Karpas-422 (cell line): ENCODE measurements at regions not wholly inside any gene's neighbourhood (a gene's known extent, or its start where the extent isn't known, plus 50 kb on each side); places are given as distances from the start of the nearest gene placed in this dataset.

Experiments used
- DNase-seq: peaks from one replicate; pipeline ENCODE4 v3.0.0-alpha.2; 2015
- H2AFZ ChIP-seq: fragments of 200-600 bp; sonication (generic); 2 replicates; pipeline ENCODE4 v1.6.1; 2014; ENCODE audit warnings: antibody characterized with exemption, low read length, mixed read lengths
- H3K27ac ChIP-seq: fragments of 200-600 bp; sonication (generic); 2 replicates; pipeline ENCODE4 v1.5.1; 2014; ENCODE audit warnings: mild to moderate bottlenecking, low read length, moderate library complexity
- H3K27me3 ChIP-seq: fragments of 200-600 bp; sonication (generic); 2 replicates; pipeline ENCODE4 v1.6.1; 2014; ENCODE audit warnings: low read length, mixed read lengths
- H3K36me3 ChIP-seq: fragments of 200-600 bp; sonication (generic); 2 replicates; pipeline ENCODE4 v1.6.1; 2014; ENCODE audit warnings: low read length, mixed read lengths; ENCODE audit not compliant: insufficient read depth
- H3K4me1 ChIP-seq: fragments of 200-600 bp; sonication (generic); 2 replicates; pipeline ENCODE4 v1.6.1; 2014; ENCODE audit warnings: mild to moderate bottlenecking, low read length, mixed read lengths
- H3K4me2 ChIP-seq: fragments of 200-600 bp; sonication (generic); 2 replicates; pipeline ENCODE4 v1.6.1; 2014; ENCODE audit warnings: low read length, low read depth, mild to moderate bottlenecking; ENCODE audit not compliant: poor library complexity, severe bottlenecking
- H3K4me3 ChIP-seq: fragments of 200-600 bp; sonication (generic); 2 replicates; pipeline ENCODE4 v1.5.1; 2014; ENCODE audit warnings: mild to moderate bottlenecking, antibody characterized with exemption, low read length, mixed read lengths
- H3K79me2 ChIP-seq: fragments of 200-600 bp; sonication (generic); 2 replicates; pipeline ENCODE4 v1.6.1; 2014; ENCODE audit warnings: mild to moderate bottlenecking, low read length, mixed read lengths
- H3K9ac ChIP-seq: fragments of 200-600 bp; sonication (generic); 2 replicates; pipeline ENCODE4 v1.6.0; 2014; ENCODE audit warnings: low read length
- H3K9me2 ChIP-seq: fragments of 200-600 bp; sonication (generic), shearing (Covaris generic); replicated peaks from 2 replicates; pipeline ENCODE4 v1.6.0; 2014; ENCODE audit warnings: mild to moderate bottlenecking, low read length, moderate library complexity; ENCODE audit not compliant: insufficient read depth
- H3K9me3 ChIP-seq: fragments of 300-700, 200-600 bp; sonication (generic); 2 replicates; pipeline ENCODE4 v1.6.1; 2014; ENCODE audit warnings: low read length, mixed read lengths
- H4K20me1 ChIP-seq: fragments of 200-600 bp; sonication (generic); 2 replicates; pipeline ENCODE4 v1.6.1; 2014; ENCODE audit warnings: mild to moderate bottlenecking, antibody characterized with exemption, low read length, low read depth; ENCODE audit not compliant: insufficient read depth

- Histone ChIP-seq H3K9me2 (no peaks in the 10 kb centered on the region), H3K79me2 (no peaks in the 10 kb centered on the region), H3K4me1 (no peaks in the 10 kb centered on the region), H3K4me3 (no peak overlapping the region), H4K20me1 (no peaks in the 10 kb centered on the region), H3K36me3 (no peaks in the 10 kb centered on the region), H3K27me3 (no peaks in the 10 kb centered on the region), H3K9ac (no peak overlapping the region), H3K4me2 (no peak overlapping the region), H2AFZ (no peak overlapping the region), H3K9me3 (peaks cover 22% of the 10 kb centered on the region; the same call in 1 of the 2 replicates), H3K27ac (no peak overlapping the region)
- no peak for DNase-seq
Measured at GRCh38 chr9:31248156-31248555, 1136.3 kb upstream of the ACO1 start.

- Histone ChIP-seq H3K36me3 (no peaks in the 10 kb centered on the region), H3K27ac (no peak overlapping the region), H3K9ac (no peak overlapping the region), H3K4me3 (no peak overlapping the region), H3K9me3 (peaks cover 23% of the 10 kb centered on the region), H2AFZ (no peak overlapping the region), H3K9me2 (no peaks in the 10 kb centered on the region), H3K27me3 (no peaks in the 10 kb centered on the region), H3K4me2 (no peak overlapping the region), H3K4me1 (no peaks in the 10 kb centered on the region), H3K79me2 (no peaks in the 10 kb centered on the region), H4K20me1 (no peaks in the 10 kb centered on the region)
- no peak for DNase-seq
Measured at GRCh38 chr9:31251386-31251785, 1133.1 kb upstream of the ACO1 start.

GRCh38 chr9:31253800-31254762 lies 1130.4 kb upstream of the ACO1 start:
- Histone ChIP-seq H3K36me3 (no peaks in the 10 kb centered on the region), H4K20me1 (no peaks in the 10 kb centered on the region), H3K4me3 (no peak overlapping the region), H3K79me2 (no peaks in the 10 kb centered on the region), H3K4me2 (no peak overlapping the region), H3K27ac (no peak overlapping the region), H3K27me3 (no peaks in the 10 kb centered on the region), H2AFZ (no peak overlapping the region), H3K9ac (no peak overlapping the region), H3K4me1 (no peaks in the 10 kb centered on the region), H3K9me3 (peaks cover 22% of the 10 kb centered on the region), H3K9me2 (no peaks in the 10 kb centered on the region)
- DNase-seq, result no peak

GRCh38 chr9:31255211-31255610 lies 1129.2 kb upstream of the ACO1 start:
- Histone ChIP-seq H3K27me3 (no peaks in the 10 kb centered on the region), H3K9me2 (no peaks in the 10 kb centered on the region), H3K4me3 (no peak overlapping the region), H2AFZ (no peak overlapping the region), H3K9ac (no peak overlapping the region), H3K27ac (no peak overlapping the region), H3K4me1 (no peaks in the 10 kb centered on the region), H3K36me3 (no peaks in the 10 kb centered on the region), H3K79me2 (no peaks in the 10 kb centered on the region), H4K20me1 (no peaks in the 10 kb centered on the region), H3K4me2 (no peak overlapping the region), H3K9me3 (peaks cover 17% of the 10 kb centered on the region)
- no peak for DNase-seq

- Histone ChIP-seq H3K36me3 (no peaks in the 10 kb centered on the region), H3K4me2 (no peak overlapping the region), H3K4me3 (no peak overlapping the region), H3K9me3 (peaks cover 17% of the 10 kb centered on the region), H4K20me1 (no peaks in the 10 kb centered on the region), H3K79me2 (no peaks in the 10 kb centered on the region), H3K9ac (no peak overlapping the region), H3K9me2 (no peaks in the 10 kb centered on the region), H3K27me3 (no peaks in the 10 kb centered on the region), H3K27ac (no peak overlapping the region), H2AFZ (no peak overlapping the region), H3K4me1 (no peaks in the 10 kb centered on the region)
- no peak for DNase-seq
Measured at GRCh38 chr9:31259824-31260223, 1124.6 kb upstream of the ACO1 start.

GRCh38 chr9:31272456-31273295 lies 1111.8 kb upstream of the ACO1 start:
- Histone ChIP-seq H3K4me3 (no peak overlapping the region), H3K9me2 (no peaks in the 10 kb centered on the region), H3K27me3 (no peaks in the 10 kb centered on the region), H3K27ac (no peak overlapping the region), H3K4me1 (no peaks in the 10 kb centered on the region), H2AFZ (no peak overlapping the region), H3K9me3 (peaks cover 29% of the 10 kb centered on the region), H3K4me2 (no peak overlapping the region), H4K20me1 (no peaks in the 10 kb centered on the region), H3K79me2 (no peaks in the 10 kb centered on the region), H3K9ac (no peak overlapping the region), H3K36me3 (no peaks in the 10 kb centered on the region)
- DNase-seq, result no peak

GRCh38 chr9:31275419-31275818 lies 1109.0 kb upstream of the ACO1 start:
- H3K9me2 ChIP-seq, result no peaks in the 10 kb centered on the region
- DNase-seq, result no peak
- H3K9ac ChIP-seq, result no peak overlapping the region
- H3K4me2 ChIP-seq, result no peak overlapping the region
- no peaks in the 10 kb centered on the region for H3K36me3 ChIP-seq
- H3K27ac ChIP-seq, result no peak overlapping the region
- H2AFZ ChIP-seq, result no peak overlapping the region
- H3K4me1 ChIP-seq, result no peaks in the 10 kb centered on the region
- H3K27me3 ChIP-seq, result no peaks in the 10 kb centered on the region
- peaks cover 20% of the 10 kb centered on the region for H3K9me3 ChIP-seq
- no peak overlapping the region for H3K4me3 ChIP-seq
- no peaks in the 10 kb centered on the region for H3K79me2 ChIP-seq
- H4K20me1 ChIP-seq, result no peaks in the 10 kb centered on the region

GRCh38 chr9:31290731-31291130 lies 1093.7 kb upstream of the ACO1 start:
- Histone ChIP-seq H3K9ac (no peak overlapping the region), H3K36me3 (no peaks in the 10 kb centered on the region), H4K20me1 (no peaks in the 10 kb centered on the region), H2AFZ (no peak overlapping the region), H3K9me3 (peaks cover 32% of the 10 kb centered on the region), H3K79me2 (no peaks in the 10 kb centered on the region), H3K27me3 (no peaks in the 10 kb centered on the region), H3K27ac (no peak overlapping the region), H3K4me1 (no peaks in the 10 kb centered on the region), H3K9me2 (no peaks in the 10 kb centered on the region), H3K4me3 (no peak overlapping the region), H3K4me2 (no peak overlapping the region)
- no peak for DNase-seq
